Stimulated activated CD4-positive, alpha-beta T cell treated with anti-CD3 and anti-CD28 coated beads, Interleukin-12 subunit alpha, Interleukin-12 subunit beta, amount 100 ng/mL, for 48 hours (primary cell): ENCODE measurements at regions not wholly inside any gene's neighbourhood (a gene's known extent, or its start where the extent isn't known, plus 50 kb on each side); places are given as distances from the start of the nearest gene placed in this dataset.
"Not testable (repeated sequence)": the region's sequence is repeated elsewhere in the genome, so short reads cannot be mapped to it uniquely, and the experiment has no call there.

Experiments used
- DNase-seq, 3 donors: peaks; one replicate each; pipeline ENCODE4 v3.0.0-alpha.2; 2020; ENCODE audit warnings: low read depth in 2 of 3, low spot score in 1 of 3

GRCh38 chr17:6373599-6373998 is 61.3 kb downstream of the AIPL1 start:
- not testable (repeated sequence) for DNase-seq

- DNase-seq, result no peak
Observed at GRCh38 chr17:6366221-6366666, 68.7 kb downstream of the AIPL1 start.

- no peak for DNase-seq
Observed at GRCh38 chr17:6365200-6365943, 69.5 kb downstream of the AIPL1 start.

GRCh38 chr17:6361733-6362132 is 73.2 kb downstream of the AIPL1 start:
- DNase-seq, result no peak

- DNase-seq, result no peak
Observed at GRCh38 chr17:6358131-6358530, 76.8 kb downstream of the AIPL1 start.

GRCh38 chr17:6356562-6356961 is 78.4 kb downstream of the AIPL1 start:
- no peak for DNase-seq

- no peak for DNase-seq
Observed at GRCh38 chr17:6355196-6355595, 79.7 kb downstream of the AIPL1 start.

GRCh38 chr17:6352801-6353560 is 81.9 kb downstream of the AIPL1 start:
- DNase-seq, result no peak

GRCh38 chr17:6352016-6352415 is 82.9 kb downstream of the AIPL1 start:
- DNase-seq, result no peak

- DNase-seq, result no peak
Observed at GRCh38 chr17:6350806-6351205, 84.1 kb downstream of the AIPL1 start.

GRCh38 chr17:6348891-6349290 is 86.0 kb downstream of the AIPL1 start:
- no peak for DNase-seq

GRCh38 chr17:6347776-6348175 is 87.1 kb downstream of the AIPL1 start:
- DNase-seq, result no peak

GRCh38 chr17:6346986-6347385 is 87.9 kb downstream of the AIPL1 start:
- DNase-seq, result no peak

- no peak for DNase-seq
Observed at GRCh38 chr17:6346156-6346786, 88.7 kb downstream of the AIPL1 start.

- DNase-seq, result no peak
Observed at GRCh38 chr17:6343736-6344135, 91.2 kb downstream of the AIPL1 start.

GRCh38 chr17:6343191-6343590 is 91.7 kb downstream of the AIPL1 start:
- DNase-seq, result no peak

- no peak for DNase-seq
Observed at GRCh38 chr17:6340708-6341107, 94.2 kb downstream of the AIPL1 start.

- no peak for DNase-seq
Observed at GRCh38 chr17:6334386-6334785, 100.5 kb downstream of the AIPL1 start.

GRCh38 chr17:6330936-6331335 is 104.0 kb downstream of the AIPL1 start:
- DNase-seq, result no peak

- no peak for DNase-seq
Observed at GRCh38 chr17:6328279-6328678, 106.6 kb downstream of the AIPL1 start.

GRCh38 chr17:6327007-6327406 is 107.9 kb downstream of the AIPL1 start:
- no peak for DNase-seq

GRCh38 chr17:6326483-6326882 is 108.4 kb downstream of the AIPL1 start:
- no peak for DNase-seq
